Testis (tissue), 2 donors: ENCODE measurements at regions not wholly inside any gene's neighbourhood (a gene's known extent, or its start where the extent isn't known, plus 50 kb on each side); places are given as distances from the start of the nearest gene placed in this dataset.

Experiments used
- CTCF ChIP-seq, 3 experiments: fragments of 450-650 bp in 2 of 3; fragments of 200-600 bp in 1 of 3; sonication (generic) in 1 of 3; IDR thresholded peaks; one replicate each; pipeline ENCODE4 v1.5.1; 2016 to 2019; ENCODE audit warnings: antibody characterized with exemption in 3 of 3, mild to moderate bottlenecking in 2 of 3, moderate library complexity in 1 of 3
- POLR2A ChIP-seq: fragments of 450-650 bp; IDR thresholded peaks from one replicate; pipeline ENCODE4 v1.6.1; 2017; ENCODE audit warnings: antibody characterized with exemption, mild to moderate bottlenecking, moderate library complexity

- TF ChIP-seq POLR2A (no peak), CTCF (IDR thresholded peaks at IDR 0.05) (no peak)
These were observed 414.4 kb downstream of the OLFM4 start for GRCh38 chr13:53442979-53443378.
